HCT116 (cell line): ENCODE measurements at regions not wholly inside any gene's neighbourhood (a gene's known extent, or its start where the extent isn't known, plus 50 kb on each side); places are given as distances from the start of the nearest gene placed in this dataset.

ENCODE experiments used
- ATAC-seq: fragments of 200-7000 bp; cut with Tn5 transposase; 2 replicates; pipeline ENCODE4 v1.9.1; 2020; ENCODE audit warnings: mild to moderate bottlenecking, moderate library complexity
- BruUV-seq: library from RNA; stranded (reverse); fragments of 400-500 nt; replicated peaks from 2 replicates; lab custom pipeline; 2021; lab: Mats Ljungman, UMichigan
- CTCF ChIA-PET: fragments of 300-600 bp; sonication (Branson Sonifier 250); formaldehyde crosslinking; loops from one replicate; lab custom pipeline; 2021; ENCODE audit warnings: antibody characterized with exemption; lab: Charles Lee
- POLR2A ChIA-PET: fragments of 300-600, 350-600 bp; sonication (Branson Sonifier 250); formaldehyde crosslinking; loops from one replicate; lab custom pipeline; 2021; ENCODE audit warnings: antibody characterized with exemption; lab: Charles Lee
- RAD21 ChIA-PET, 2 experiments: fragments of 300-600 bp; sonication (Branson Sonifier 250); formaldehyde crosslinking; loops; one replicate each; lab custom pipeline; 2023; ENCODE audit warnings: low total read pairs in 2 of 2; ENCODE audit not compliant: uncharacterized antibody in 2 of 2, unreplicated experiment in 2 of 2, low non-redundant PET in 1 of 2; lab: Charles Lee
- DNase-seq: peaks from one replicate; pipeline ENCODE4 v3.0.0-alpha.2; 2010; ENCODE audit warnings: low read depth, low spot score
- H2AFZ ChIP-seq: fragments of 200-600 bp; shearing (Covaris generic), sonication (generic); 2 replicates; pipeline ENCODE4 v1.6.1; 2017; ENCODE audit warnings: low read depth, mixed run types, mixed read lengths, antibody characterized with exemption, low read length; ENCODE audit not compliant: poor library complexity, severe bottlenecking
- H3K27ac ChIP-seq: 2 replicates; pipeline ENCODE4 v1.5.1; 2012; ENCODE audit warnings: low read depth, low read length
- H3K27me3 ChIP-seq: fragments of 200-600 bp; sonication (generic); 2 replicates; pipeline ENCODE4 v1.6.1; 2016; ENCODE audit warnings: mixed run types, low read length, mixed read lengths; ENCODE audit not compliant: insufficient read depth
- H3K36me3 ChIP-seq, 2 experiments: fragments of 200-500 bp in 1 of 2; fragments of 200-600 bp in 1 of 2; sonication (Bioruptor generic) in 1 of 2; sonication (generic) in 1 of 2; 2 replicates each; pipeline versions ENCODE4 v1.5.1 to v1.6.1; 2014 to 2016; ENCODE audit warnings: low read length in 2 of 2, inconsistent platforms in 1 of 2, mixed read lengths in 1 of 2, mixed run types in 1 of 2; ENCODE audit not compliant: insufficient read depth in 2 of 2, control insufficient read depth in 1 of 2
- H3K4me1 ChIP-seq, 2 experiments: fragments of 200-600 bp in 1 of 2; sonication (generic) in 1 of 2; 2 replicates each; pipeline versions ENCODE4 v1.5.1 to v1.6.1; 2012 to 2017; ENCODE audit warnings: low read length in 2 of 2, inconsistent platforms in 1 of 2, mild to moderate bottlenecking in 1 of 2, mixed read lengths in 1 of 2, mixed run types in 1 of 2, moderate library complexity in 1 of 2; ENCODE audit not compliant: insufficient read depth in 2 of 2, control insufficient read depth in 1 of 2
- H3K4me2 ChIP-seq: fragments of 200-600 bp; sonication (generic); 2 replicates; pipeline ENCODE4 v1.6.1; 2017; ENCODE audit warnings: mixed run types, low read length, mixed read lengths
- H3K4me3 ChIP-seq, 2 experiments: fragments of 200-600 bp in 1 of 2; sonication (generic) in 1 of 2; replicated peaks in 1 of 2; 2 replicates each; pipeline ENCODE4 v1.5.1; 2011 to 2016; ENCODE audit warnings: low read length in 2 of 2, control low read depth in 1 of 2, low read depth in 1 of 2, mild to moderate bottlenecking in 1 of 2, mixed read lengths in 1 of 2, mixed run types in 1 of 2
- H3K79me2 ChIP-seq: fragments of 200-600 bp; sonication (generic); 2 replicates; pipeline ENCODE4 v1.6.1; 2017; ENCODE audit warnings: mild to moderate bottlenecking, mixed run types, low read length, moderate library complexity, mixed read lengths; ENCODE audit not compliant: insufficient read depth
- H3K9ac ChIP-seq: fragments of 200-600 bp; sonication (generic); 2 replicates; pipeline ENCODE4 v1.6.1; 2016; ENCODE audit warnings: low read length, mixed read lengths
- H3K9me2 ChIP-seq: fragments of 200-600 bp; sonication (generic), shearing (Covaris generic); 2 replicates; pipeline ENCODE4 v1.6.1; 2017; ENCODE audit warnings: mixed run types, mild to moderate bottlenecking, moderate library complexity; ENCODE audit not compliant: insufficient read depth
- H3K9me3 ChIP-seq, 2 experiments: fragments of 200-500 bp in 1 of 2; fragments of 200-600 bp in 1 of 2; sonication (Bioruptor generic) in 1 of 2; sonication (generic) in 1 of 2; 2 replicates each; pipeline ENCODE4 v1.6.1; 2014 to 2017; ENCODE audit warnings: low read length in 2 of 2, mixed read lengths in 2 of 2, inconsistent platforms in 1 of 2, low read depth in 1 of 2, mild to moderate bottlenecking in 1 of 2, mixed run types in 1 of 2, moderate library complexity in 1 of 2; ENCODE audit not compliant: control insufficient read depth in 1 of 2, insufficient read depth in 1 of 2
- H4K20me1 ChIP-seq: fragments of 200-600 bp; sonication (generic), shearing (Covaris generic); 2 replicates; pipeline ENCODE4 v1.6.1; 2017; ENCODE audit warnings: mixed run types, mild to moderate bottlenecking, moderate library complexity; ENCODE audit not compliant: insufficient read depth
- ATF3 ChIP-seq: IDR thresholded peaks from 2 replicates; pipeline ENCODE4 v1.6.1; 2012
- CBX3 ChIP-seq: IDR thresholded peaks from 2 replicates; pipeline ENCODE4 v1.6.1; 2012; ENCODE audit warnings: low read depth
- CEBPB ChIP-seq: IDR thresholded peaks from 2 replicates; pipeline ENCODE4 v1.6.1; 2012; ENCODE audit warnings: low read depth
- ELF1 ChIP-seq: IDR thresholded peaks from 2 replicates; pipeline ENCODE4 v1.6.1; 2012; ENCODE audit warnings: low read depth, borderline replicate concordance
- EZH2 ChIP-seq: fragments of 200-600 bp; sonication (generic); IDR thresholded peaks from 2 replicates; pipeline ENCODE4 v1.6.1; 2017; ENCODE audit warnings: antibody characterized with exemption, mixed run types
- EZH2phosphoT487 ChIP-seq: fragments of 200-600 bp; IDR thresholded peaks from 2 replicates; pipeline ENCODE4 v1.6.1; 2018; ENCODE audit warnings: antibody characterized with exemption, borderline replicate concordance
- FOSL1 ChIP-seq: IDR thresholded peaks from 2 replicates; pipeline ENCODE4 v1.6.1; 2012; ENCODE audit warnings: low read depth
- JUND ChIP-seq: IDR thresholded peaks from 2 replicates; pipeline ENCODE4 v1.6.1; 2012
- POLR2AphosphoS5 ChIP-seq: IDR thresholded peaks from 2 replicates; pipeline ENCODE4 v1.6.1; 2011; ENCODE audit warnings: mild to moderate bottlenecking, low read depth, low read length, moderate library complexity
- SRF ChIP-seq: IDR thresholded peaks from 2 replicates; pipeline ENCODE4 v1.6.1; 2012; ENCODE audit warnings: low read depth
- TCF7L2 ChIP-seq: IDR thresholded peaks from 2 replicates; pipeline ENCODE4 v1.7.0; 2011; ENCODE audit warnings: borderline replicate concordance, inconsistent platforms; ENCODE audit not compliant: insufficient read depth, insufficient read length; ENCODE audit errors: extremely low read depth
- ZFX ChIP-seq: fragments of 450-650 bp; IDR thresholded peaks from 2 replicates; pipeline ENCODE4 v1.6.1; 2017
- intact Hi-C: fragments of 100-400 bp; cut with micrococcal nuclease; formaldehyde crosslinking; loops from 2 replicates; pipeline ENCODE4 v1.10.0; 2022
- TF ChIP-seq, protein P1 (sequence below): IDR thresholded peaks from 2 replicates; pipeline ENCODE4 v1.6.1; 2012; ENCODE audit warnings: low read depth

GRCh38 chr1:47547753-47548573 lies 110.1 kb downstream of the FOXD2 start (continued):
- TF ChIP-seq, protein P1, sequence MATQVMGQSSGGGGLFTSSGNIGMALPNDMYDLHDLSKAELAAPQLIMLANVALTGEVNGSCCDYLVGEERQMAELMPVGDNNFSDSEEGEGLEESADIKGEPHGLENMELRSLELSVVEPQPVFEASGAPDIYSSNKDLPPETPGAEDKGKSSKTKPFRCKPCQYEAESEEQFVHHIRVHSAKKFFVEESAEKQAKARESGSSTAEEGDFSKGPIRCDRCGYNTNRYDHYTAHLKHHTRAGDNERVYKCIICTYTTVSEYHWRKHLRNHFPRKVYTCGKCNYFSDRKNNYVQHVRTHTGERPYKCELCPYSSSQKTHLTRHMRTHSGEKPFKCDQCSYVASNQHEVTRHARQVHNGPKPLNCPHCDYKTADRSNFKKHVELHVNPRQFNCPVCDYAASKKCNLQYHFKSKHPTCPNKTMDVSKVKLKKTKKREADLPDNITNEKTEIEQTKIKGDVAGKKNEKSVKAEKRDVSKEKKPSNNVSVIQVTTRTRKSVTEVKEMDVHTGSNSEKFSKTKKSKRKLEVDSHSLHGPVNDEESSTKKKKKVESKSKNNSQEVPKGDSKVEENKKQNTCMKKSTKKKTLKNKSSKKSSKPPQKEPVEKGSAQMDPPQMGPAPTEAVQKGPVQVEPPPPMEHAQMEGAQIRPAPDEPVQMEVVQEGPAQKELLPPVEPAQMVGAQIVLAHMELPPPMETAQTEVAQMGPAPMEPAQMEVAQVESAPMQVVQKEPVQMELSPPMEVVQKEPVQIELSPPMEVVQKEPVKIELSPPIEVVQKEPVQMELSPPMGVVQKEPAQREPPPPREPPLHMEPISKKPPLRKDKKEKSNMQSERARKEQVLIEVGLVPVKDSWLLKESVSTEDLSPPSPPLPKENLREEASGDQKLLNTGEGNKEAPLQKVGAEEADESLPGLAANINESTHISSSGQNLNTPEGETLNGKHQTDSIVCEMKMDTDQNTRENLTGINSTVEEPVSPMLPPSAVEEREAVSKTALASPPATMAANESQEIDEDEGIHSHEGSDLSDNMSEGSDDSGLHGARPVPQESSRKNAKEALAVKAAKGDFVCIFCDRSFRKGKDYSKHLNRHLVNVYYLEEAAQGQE, result no peak
- TF ChIP-seq SRF, result no peak
- TF ChIP-seq, all 23 proteins: peak for 0

- TF ChIP-seq TCF7L2, result no peak
- no peak for TF ChIP-seq CBX3
- TF ChIP-seq ATF3, result no peak
- no peak for TF ChIP-seq ZFX
- no peak for TF ChIP-seq CEBPB
- no peak for TF ChIP-seq FOSL1
- TF ChIP-seq EZH2, result no peak
- no peak for TF ChIP-seq EZH2phosphoT487
- no peak for TF ChIP-seq JUND
- no peak for TF ChIP-seq POLR2AphosphoS5
- no peak for TF ChIP-seq ELF1
- TF ChIP-seq, all 23 proteins: peak for 0
- ChIA-PET CTCF (no interaction called here), RAD21 (no interaction called here), POLR2A (no interaction called here)
- Histone ChIP-seq H3K4me3 (no peak overlapping the region), H3K27ac (no peak overlapping the region), H3K4me1 (no peaks in the 10 kb centered on the region), H2AFZ (no peak overlapping the region), H3K9me2 (no peaks in the 10 kb centered on the region), H3K27me3 (no peaks in the 10 kb centered on the region), H3K9me3 (no peaks in the 10 kb centered on the region), H3K36me3 (no peaks in the 10 kb centered on the region), H3K9ac (no peak overlapping the region), H3K79me2 (no peaks in the 10 kb centered on the region), H3K4me2 (no peak overlapping the region), H4K20me1 (no peaks in the 10 kb centered on the region)
- intact Hi-C loops, result no loop called here
- DNase-seq (no peak), ATAC-seq (no peak)
- no TSS peak for BruUV-seq
Measured at GRCh38 chr1:47548637-47549036, 110.8 kb downstream of the FOXD2 start.
